Fibroblast of lung (primary cell): ENCODE measurements at regions not wholly inside any gene's neighbourhood (a gene's known extent, or its start where the extent isn't known, plus 50 kb on each side); places are given as distances from the start of the nearest gene placed in this dataset.

Experiments
- DNase-seq, 2 donors: peaks; one replicate each; pipeline versions ENCODE4 v3.0.0 to v3.0.0-alpha.2; 2010; ENCODE audit warnings: low read depth in 2 of 2
- H2AFZ ChIP-seq: 2 replicates; pipeline ENCODE4 v1.5.1; 2012; ENCODE audit warnings: low read length, control low read depth, inconsistent platforms
- H3K27ac ChIP-seq: 2 replicates; pipeline ENCODE4 v1.5.1; 2011; ENCODE audit warnings: low read length, control low read depth; ENCODE audit not compliant: insufficient read depth
- H3K27me3 ChIP-seq: 2 replicates; pipeline ENCODE4 v1.5.1; 2011; ENCODE audit warnings: mild to moderate bottlenecking, low read length; ENCODE audit not compliant: control insufficient read depth, insufficient read depth
- H3K36me3 ChIP-seq: 2 replicates; pipeline ENCODE4 v1.5.1; 2011; ENCODE audit warnings: low read length; ENCODE audit not compliant: control insufficient read depth, insufficient read depth
- H3K4me1 ChIP-seq: 2 replicates; pipeline ENCODE4 v1.5.1; 2011; ENCODE audit warnings: low read length; ENCODE audit not compliant: control insufficient read depth, insufficient read depth; ENCODE audit errors: extremely low read depth
- H3K4me2 ChIP-seq: 2 replicates; pipeline ENCODE4 v1.5.1; 2011; ENCODE audit warnings: low read length, control low read depth; ENCODE audit not compliant: insufficient read depth; ENCODE audit errors: extremely low read depth
- H3K4me3 ChIP-seq, 4 experiments: fragments of 200-600 bp in 1 of 4; sonication (generic) in 1 of 4; replicated peaks in 1 of 4; 2 replicates each; pipeline ENCODE4 v1.5.1; 2011 to 2016; ENCODE audit warnings: low read length in 4 of 4, low read depth in 3 of 4, mild to moderate bottlenecking in 3 of 4, control low read depth in 2 of 4, inconsistent platforms in 1 of 4, mixed read lengths in 1 of 4; ENCODE audit not compliant: insufficient read depth in 1 of 4; ENCODE audit errors: control extremely low read depth in 1 of 4
- H3K79me2 ChIP-seq: 2 replicates; pipeline ENCODE4 v1.5.1; 2012; ENCODE audit warnings: mild to moderate bottlenecking, low read length, inconsistent platforms; ENCODE audit not compliant: control insufficient read depth, insufficient read depth
- H3K9ac ChIP-seq: 2 replicates; pipeline ENCODE4 v1.5.1; 2011; ENCODE audit warnings: mild to moderate bottlenecking, low read length, control low read depth; ENCODE audit not compliant: insufficient read depth
- H3K9me3 ChIP-seq: 2 replicates; pipeline ENCODE4 v1.5.1; 2012; ENCODE audit warnings: low read depth, low read length; ENCODE audit not compliant: control insufficient read depth, insufficient read depth
- H4K20me1 ChIP-seq: 2 replicates; pipeline ENCODE4 v1.5.1; 2011; ENCODE audit warnings: low read length; ENCODE audit not compliant: control insufficient read depth, insufficient read depth; ENCODE audit errors: extremely low read depth
- EZH2 ChIP-seq: IDR thresholded peaks from 2 replicates; pipeline ENCODE4 v1.5.1; 2012; ENCODE audit warnings: low read length, control low read depth, mild to moderate bottlenecking; ENCODE audit errors: missing control alignments
- TF ChIP-seq, protein P1 (sequence below), 2 donors: IDR thresholded peaks in 1 of 2; conservative IDR thresholded peaks in 1 of 2; 1 replicate in 1 of 2; 2 replicates in 1 of 2; pipeline ENCODE4 v1.5.1; 2011 to 2012; ENCODE audit warnings: low read length in 2 of 2, control low read depth in 1 of 2, inconsistent platforms in 1 of 2, low read depth in 1 of 2, mild to moderate bottlenecking in 1 of 2

DNA sequence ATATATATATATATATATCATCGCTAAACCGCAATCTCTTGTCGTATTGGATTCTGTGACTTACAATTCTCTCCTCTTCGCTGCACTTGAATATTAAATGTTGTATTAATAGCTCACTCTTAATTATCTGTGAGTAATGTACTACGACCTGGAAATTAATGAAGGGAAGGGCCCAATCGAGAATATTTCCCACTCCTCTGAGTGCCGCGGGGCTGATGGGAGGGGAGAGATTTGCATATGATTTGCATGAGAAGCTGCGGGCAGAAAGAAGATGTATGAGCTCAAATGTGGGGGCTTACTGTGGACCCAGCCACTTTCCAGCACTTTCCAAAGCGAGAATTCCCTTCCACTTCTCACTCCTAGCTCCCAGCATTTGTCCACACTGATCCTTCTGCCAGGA is 141.2 kb downstream of the MN1 start:
- Histone ChIP-seq H3K4me1 (no peaks in the 10 kb centered on the region), H3K27ac (no peak overlapping the region), H3K27me3 (peaks cover 4% of the 10 kb centered on the region), H4K20me1 (no peaks in the 10 kb centered on the region), H3K4me2 (no peak overlapping the region), H3K36me3 (no peaks in the 10 kb centered on the region), H2AFZ (no peak overlapping the region), H3K79me2 (no peaks in the 10 kb centered on the region), H3K9me3 (no peaks in the 10 kb centered on the region), H3K9ac (no peak overlapping the region), H3K4me3 (no peak overlapping the region)
- DNase-seq, result no peak
- no peak for TF ChIP-seq EZH2
- TF ChIP-seq, protein P1, sequence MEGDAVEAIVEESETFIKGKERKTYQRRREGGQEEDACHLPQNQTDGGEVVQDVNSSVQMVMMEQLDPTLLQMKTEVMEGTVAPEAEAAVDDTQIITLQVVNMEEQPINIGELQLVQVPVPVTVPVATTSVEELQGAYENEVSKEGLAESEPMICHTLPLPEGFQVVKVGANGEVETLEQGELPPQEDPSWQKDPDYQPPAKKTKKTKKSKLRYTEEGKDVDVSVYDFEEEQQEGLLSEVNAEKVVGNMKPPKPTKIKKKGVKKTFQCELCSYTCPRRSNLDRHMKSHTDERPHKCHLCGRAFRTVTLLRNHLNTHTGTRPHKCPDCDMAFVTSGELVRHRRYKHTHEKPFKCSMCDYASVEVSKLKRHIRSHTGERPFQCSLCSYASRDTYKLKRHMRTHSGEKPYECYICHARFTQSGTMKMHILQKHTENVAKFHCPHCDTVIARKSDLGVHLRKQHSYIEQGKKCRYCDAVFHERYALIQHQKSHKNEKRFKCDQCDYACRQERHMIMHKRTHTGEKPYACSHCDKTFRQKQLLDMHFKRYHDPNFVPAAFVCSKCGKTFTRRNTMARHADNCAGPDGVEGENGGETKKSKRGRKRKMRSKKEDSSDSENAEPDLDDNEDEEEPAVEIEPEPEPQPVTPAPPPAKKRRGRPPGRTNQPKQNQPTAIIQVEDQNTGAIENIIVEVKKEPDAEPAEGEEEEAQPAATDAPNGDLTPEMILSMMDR (conservative IDR thresholded peaks at IDR 0.05 in 1 of 2, IDR thresholded peaks at IDR 0.05 in 1 of 2; ENCODE audit: low read depth in 1 of 2, low read length in 2 of 2), result no peak

- Histone ChIP-seq H3K36me3 (no peaks in the 10 kb centered on the region), H2AFZ (no peak overlapping the region), H3K4me2 (no peak overlapping the region), H3K27ac (no peak overlapping the region), H3K9me3 (no peaks in the 10 kb centered on the region), H4K20me1 (no peaks in the 10 kb centered on the region), H3K4me1 (no peaks in the 10 kb centered on the region), H3K79me2 (no peaks in the 10 kb centered on the region), H3K9ac (no peak overlapping the region), H3K4me3 (no peak overlapping the region), H3K27me3 (peaks cover 3% of the 10 kb centered on the region)
- TF ChIP-seq, protein P1 (conservative IDR thresholded peaks at IDR 0.05 in 1 of 2, IDR thresholded peaks at IDR 0.05 in 1 of 2; ENCODE audit: low read depth in 1 of 2, low read length in 2 of 2), result no peak
- no peak for TF ChIP-seq EZH2
- DNase-seq, result peak in 1 of 2 donors; percentile 34
These were observed 138.9 kb downstream of the MN1 start for GRCh38 chr22:27662359-27663301.

DNA sequence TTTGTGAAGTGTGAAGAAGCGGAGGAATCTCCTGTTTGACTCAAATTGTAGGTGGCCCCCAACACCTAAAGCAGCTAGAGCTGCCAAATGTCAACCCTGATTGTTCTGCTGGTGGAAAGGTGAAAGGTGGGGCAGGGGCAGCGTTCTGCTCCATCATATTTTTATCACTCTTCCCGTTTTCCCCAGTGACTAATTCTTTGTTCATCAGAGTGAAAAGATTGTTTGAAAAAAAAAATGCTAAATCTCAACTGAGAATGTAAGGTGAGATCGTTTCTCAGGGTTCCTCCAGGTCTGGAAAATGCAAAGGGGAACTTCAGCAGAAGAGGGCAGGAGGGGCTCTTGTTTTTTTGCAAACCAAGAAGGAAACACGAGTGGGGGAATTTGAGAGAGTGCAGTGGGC is 137.7 kb downstream of the MN1 start:
- TF ChIP-seq, protein P1 (conservative IDR thresholded peaks at IDR 0.05 in 1 of 2, IDR thresholded peaks at IDR 0.05 in 1 of 2; ENCODE audit: low read depth in 1 of 2, low read length in 2 of 2), result no peak
- no peak for TF ChIP-seq EZH2
- H3K79me2 ChIP-seq, result no peaks in the 10 kb centered on the region
- H3K9me3 ChIP-seq, result no peaks in the 10 kb centered on the region
- H3K4me3 ChIP-seq, result no peak overlapping the region
- no peak overlapping the region for H3K27ac ChIP-seq
- no peak overlapping the region for H3K4me2 ChIP-seq
- H3K9ac ChIP-seq, result no peak overlapping the region
- H3K27me3 ChIP-seq, result peaks cover 3% of the 10 kb centered on the region
- H2AFZ ChIP-seq, result no peak overlapping the region
- peak in 1 of 2 donors; percentile 36 for DNase-seq
- H3K36me3 ChIP-seq, result no peaks in the 10 kb centered on the region
- no peaks in the 10 kb centered on the region for H3K4me1 ChIP-seq
- H4K20me1 ChIP-seq, result no peaks in the 10 kb centered on the region
